ENCODE measurements at regions not wholly inside any gene's neighbourhood (a gene's known extent, or its start where the extent isn't known, plus 50 kb on each side); places are given as distances from the start of the nearest gene placed in this dataset.
"Not testable (repeated sequence)": the region's sequence is repeated elsewhere in the genome, so short reads cannot be mapped to it uniquely, and the experiment has no call there.

- H3K27ac ChIP-seq, result no peak overlapping the region
- no peaks in the 10 kb centered on the region for H3K9me3 ChIP-seq
- H3K4me3 ChIP-seq, result no peak overlapping the region
- DNase-seq, result no peak
- H3K27me3 ChIP-seq, result no peaks in the 10 kb centered on the region
- TF ChIP-seq POLR2A (IDR thresholded peaks at IDR 0.05) (no peak), CTCF (IDR thresholded peaks at IDR 0.05) (no peak)
- no peaks in the 10 kb centered on the region for H3K36me3 ChIP-seq
- H3K4me1 ChIP-seq, result no peaks in the 10 kb centered on the region
Observed at GRCh38 chr2:34498561-34498960, 899.5 kb upstream of the FAM98A start.

DNA sequence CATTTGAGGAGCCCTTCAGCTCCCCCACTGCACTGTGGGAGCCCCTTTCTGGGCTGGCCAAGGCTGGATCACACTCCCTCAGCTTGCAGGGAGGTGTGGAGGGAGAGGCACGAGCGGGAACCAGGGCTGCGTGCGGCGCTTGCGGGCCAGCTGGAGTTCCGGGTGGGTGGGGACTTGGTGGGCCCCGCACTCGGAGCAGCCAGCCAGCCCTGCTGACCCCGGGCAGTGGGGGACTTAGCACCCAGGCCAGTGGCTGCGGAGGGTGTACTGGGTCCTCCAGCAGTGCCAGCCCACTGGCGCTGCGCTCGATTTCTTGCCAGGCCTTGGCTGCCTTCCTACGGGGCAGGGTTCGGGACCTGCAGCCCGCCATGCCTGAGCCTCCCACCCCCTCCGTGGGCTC is 895.1 kb upstream of the FAM98A start:
- not testable (repeated sequence) for H3K27me3 ChIP-seq, H3K27ac ChIP-seq, H3K9me3 ChIP-seq, H3K4me1 ChIP-seq, H3K36me3 ChIP-seq, DNase-seq, H3K4me3 ChIP-seq

DNA sequence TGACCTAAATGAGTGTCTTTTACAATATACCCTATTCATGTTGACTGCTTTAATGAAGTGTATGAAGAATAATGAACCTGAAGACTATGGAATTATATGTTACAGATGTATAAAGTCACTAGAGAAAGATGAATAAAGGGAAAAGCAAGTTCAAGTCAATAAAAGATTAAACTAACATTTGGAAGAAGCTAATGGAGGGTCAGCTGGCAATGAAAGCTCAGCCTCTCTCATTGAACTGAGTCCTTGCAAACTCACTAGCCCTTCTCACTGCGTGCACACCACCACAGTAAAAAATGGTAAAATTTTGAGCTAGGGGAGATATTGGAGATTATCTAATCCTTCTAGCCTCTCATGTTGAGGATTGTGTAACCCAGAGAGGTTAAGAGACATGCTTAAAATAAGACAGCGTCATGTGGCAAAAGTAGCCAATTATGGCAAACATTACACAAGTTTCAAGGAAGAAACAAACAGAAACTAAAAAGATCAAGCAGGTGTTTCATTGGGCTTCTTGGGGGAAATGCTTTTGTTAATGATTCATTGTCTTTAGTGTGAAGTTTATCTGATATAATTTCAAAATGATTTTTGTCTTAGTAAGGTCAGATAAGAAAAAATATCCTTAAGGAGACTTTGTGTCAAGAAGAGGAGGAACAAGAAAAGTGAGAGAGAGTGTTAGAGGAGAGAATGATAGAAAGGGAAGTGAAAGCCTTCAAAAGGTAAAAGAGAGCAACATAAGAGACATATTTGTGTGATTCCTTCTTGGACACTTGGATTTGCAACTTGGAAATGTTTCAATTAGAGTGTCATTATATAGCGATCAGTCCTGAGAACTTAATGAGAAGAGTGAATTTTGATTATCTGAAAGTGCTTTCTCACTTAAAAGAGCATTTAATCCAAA is 893.7 kb upstream of the FAM98A start:
- H3K4me3 ChIP-seq, result no peak overlapping the region
- no peak for DNase-seq
- no peaks in the 10 kb centered on the region for H3K27me3 ChIP-seq
- no peak overlapping the region for H3K27ac ChIP-seq
- no peaks in the 10 kb centered on the region for H3K9me3 ChIP-seq
- no peaks in the 10 kb centered on the region for H3K4me1 ChIP-seq
- TF ChIP-seq CTCF (IDR thresholded peaks at IDR 0.05), result no peak
- TF ChIP-seq POLR2A (IDR thresholded peaks at IDR 0.05), result no peak
- H3K36me3 ChIP-seq, result no peaks in the 10 kb centered on the region

GRCh38 chr2:34486965-34487364 is 887.9 kb upstream of the FAM98A start:
- H3K27ac ChIP-seq, result no peak overlapping the region
- H3K4me3 ChIP-seq, result no peak overlapping the region
- H3K4me1 ChIP-seq, result no peaks in the 10 kb centered on the region
- no peak for TF ChIP-seq POLR2A (IDR thresholded peaks at IDR 0.05)
- no peak for TF ChIP-seq CTCF (IDR thresholded peaks at IDR 0.05)
- H3K27me3 ChIP-seq, result no peaks in the 10 kb centered on the region
- H3K36me3 ChIP-seq, result no peaks in the 10 kb centered on the region
- H3K9me3 ChIP-seq, result no peaks in the 10 kb centered on the region
- no peak for DNase-seq

GRCh38 chr2:34481542-34481941 is 882.4 kb upstream of the FAM98A start:
- Histone ChIP-seq H3K27me3 (no peaks in the 10 kb centered on the region), H3K9me3 (no peaks in the 10 kb centered on the region), H3K4me1 (no peaks in the 10 kb centered on the region), H3K4me3 (no peak overlapping the region), H3K36me3 (no peaks in the 10 kb centered on the region), H3K27ac (no peak overlapping the region)
- TF ChIP-seq CTCF (IDR thresholded peaks at IDR 0.05), result no peak
- DNase-seq, result no peak

DNA sequence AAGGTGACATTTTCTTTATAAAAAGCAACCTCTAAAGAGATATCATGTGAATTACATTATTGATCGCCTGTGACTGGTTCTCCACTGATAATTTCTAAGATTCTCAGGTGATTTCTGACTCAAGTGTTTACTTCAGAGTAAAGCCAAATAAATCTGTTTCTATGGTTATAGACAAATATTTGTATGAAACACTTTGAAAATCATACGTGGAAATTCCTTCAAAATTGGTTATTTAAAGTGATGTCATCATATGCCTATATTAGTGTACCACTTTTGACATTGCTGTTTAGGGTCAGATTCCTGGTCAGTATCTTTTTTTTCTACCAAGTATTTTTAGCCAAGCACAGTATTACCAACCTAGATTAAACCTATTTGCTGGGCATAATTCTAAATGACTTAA is 881.3 kb upstream of the FAM98A start:
- no peaks in the 10 kb centered on the region for H3K9me3 ChIP-seq
- H3K4me1 ChIP-seq, result no peaks in the 10 kb centered on the region
- no peak overlapping the region for H3K4me3 ChIP-seq
- no peaks in the 10 kb centered on the region for H3K27me3 ChIP-seq
- no peak for DNase-seq
- H3K27ac ChIP-seq, result no peak overlapping the region
- H3K36me3 ChIP-seq, result no peaks in the 10 kb centered on the region
- TF ChIP-seq POLR2A (IDR thresholded peaks at IDR 0.05), result no peak
- TF ChIP-seq CTCF (IDR thresholded peaks at IDR 0.05), result no peak
